ENCODE measurements at regions not wholly inside any gene's neighbourhood (a gene's known extent, or its start where the extent isn't known, plus 50 kb on each side); places are given as distances from the start of the nearest gene placed in this dataset.

- DNase-seq, result no peak
- peaks cover 0 to 10% of the 10 kb centered on the region in 2 experiments; a peak in 1 of 4 replicates for H3K4me1 ChIP-seq (ENCODE audit: control insufficient read depth in 1 of 2, insufficient read depth in 2 of 2, low read depth in 1 of 2, low read length in 1 of 2)
- H3K9me3 ChIP-seq, result no peaks in the 10 kb centered on the region
- H3K9ac ChIP-seq, result no peak overlapping the region
- H4K20me1 ChIP-seq (ENCODE audit: insufficient read depth), result no peaks in the 10 kb centered on the region
- POLR2A ChIA-PET, result no interaction called here
- H3K79me2 ChIP-seq (ENCODE audit: insufficient read depth), result no peaks in the 10 kb centered on the region
- peaks cover 2% of the 10 kb centered on the region for H3F3A ChIP-seq (replicated peaks; ENCODE audit: insufficient read depth)
- H3K4me2 ChIP-seq, result no peak overlapping the region
- H3K9me2 ChIP-seq, result no peaks in the 10 kb centered on the region
- H3K36me3 ChIP-seq (replicated peaks in 1 of 2; ENCODE audit: control insufficient read depth in 1 of 2, insufficient read depth in 2 of 2, low read length in 1 of 2), result no peaks in the 10 kb centered on the region
- TF ChIP-seq ELF1 (IDR thresholded peaks at IDR 0.05) (no peak), RXRA (IDR thresholded peaks at IDR 0.05; ENCODE audit: borderline replicate concordance, low read depth) (no peak), NFIC (IDR thresholded peaks at IDR 0.05; ENCODE audit: borderline replicate concordance) (no peak), SIN3A (IDR thresholded peaks at IDR 0.05; ENCODE audit: borderline replicate concordance, low read depth, low read length) (no peak), TAF1 (IDR thresholded peaks at IDR 0.05; ENCODE audit: borderline replicate concordance, low read depth, low read length) (no peak), NRF1 (IDR thresholded peaks at IDR 0.05; ENCODE audit: low read depth, low read length) (no peak), IRF3 (IDR thresholded peaks at IDR 0.05; ENCODE audit: low read depth, low read length) (no peak), USF1 (IDR thresholded peaks at IDR 0.05; ENCODE audit: borderline replicate concordance, low read depth) (no peak), POLR2AphosphoS5 (IDR thresholded peaks at IDR 0.05; ENCODE audit: low read depth, low read length) (no peak), TCF12 (IDR thresholded peaks at IDR 0.05) (no peak), RAD21 (IDR thresholded peaks at IDR 0.05; ENCODE audit: low read length) (no peak), PBX3 (IDR thresholded peaks at IDR 0.05) (no peak)
- H3K27ac ChIP-seq (ENCODE audit: low read depth in 2 of 2, low read length in 1 of 2), result no peak overlapping the region
- CTCF ChIA-PET, result no interaction called here
- no peak overlapping the region for H2AFZ ChIP-seq (ENCODE audit: low read depth)
- H3K4me3 ChIP-seq (ENCODE audit: low read depth in 2 of 2, low read length in 1 of 2), result no peak overlapping the region
- H3K27me3 ChIP-seq (ENCODE audit: insufficient read depth), result no peaks in the 10 kb centered on the region
These were observed 179.6 kb upstream of the SPRY1 start for GRCh38 chr4:123216946-123217345.

- H3K9me3 ChIP-seq, result no peaks in the 10 kb centered on the region
- H2AFZ ChIP-seq (ENCODE audit: low read depth), result no peak overlapping the region
- H3K36me3 ChIP-seq (replicated peaks in 1 of 2; ENCODE audit: control insufficient read depth in 1 of 2, insufficient read depth in 2 of 2, low read length in 1 of 2), result no peaks in the 10 kb centered on the region
- DNase-seq, result no peak
- H3K9me2 ChIP-seq, result no peaks in the 10 kb centered on the region
- H3F3A ChIP-seq (replicated peaks; ENCODE audit: insufficient read depth), result peaks cover 6% of the 10 kb centered on the region
- 62% methylated on average over 2 of the region's 2 CpGs for WGBS (ENCODE audit: low lambda C conversion rate)
- H4K20me1 ChIP-seq (ENCODE audit: insufficient read depth), result no peaks in the 10 kb centered on the region
- H3K27me3 ChIP-seq (ENCODE audit: insufficient read depth), result no peaks in the 10 kb centered on the region
- no peak overlapping the region for H3K9ac ChIP-seq
- TF ChIP-seq FOSL2 (IDR thresholded peaks at IDR 0.05; ENCODE audit: borderline replicate concordance, low read depth) (no peak), USF1 (IDR thresholded peaks at IDR 0.05; ENCODE audit: borderline replicate concordance, low read depth) (no peak), YY1 (IDR thresholded peaks at IDR 0.05; ENCODE audit: low read depth) (no peak)
- no peak overlapping the region for H3K4me2 ChIP-seq
- H3K79me2 ChIP-seq (ENCODE audit: insufficient read depth), result no peaks in the 10 kb centered on the region
- H3K4me1 ChIP-seq (ENCODE audit: control insufficient read depth in 1 of 2, insufficient read depth in 2 of 2, low read depth in 1 of 2, low read length in 1 of 2), result peaks cover 0 to 10% of the 10 kb centered on the region in 2 experiments; a peak in 1 of 4 replicates
- H3K4me3 ChIP-seq (ENCODE audit: low read depth in 2 of 2, low read length in 1 of 2), result no peak overlapping the region
- no peak overlapping the region for H3K27ac ChIP-seq (ENCODE audit: low read depth in 2 of 2, low read length in 1 of 2)
- ChIA-PET POLR2A (no interaction called here), CTCF (no interaction called here)
These were observed 178.9 kb upstream of the SPRY1 start for GRCh38 chr4:123217664-123218063.

All from SK-N-SH (cell line).